HG03045 (cell line): ENCODE measurements at regions not wholly inside any gene's neighbourhood (a gene's known extent, or its start where the extent isn't known, plus 50 kb on each side); places are given as distances from the start of the nearest gene placed in this dataset.

ENCODE experiments used
- ATAC-seq: cut with Tn5 transposase; IDR thresholded peaks from one replicate; pipeline ENCODE4 v1.9.1; 2021; ENCODE audit warnings: mild to moderate bottlenecking, moderate library complexity; ENCODE audit not compliant: unreplicated experiment

DNA sequence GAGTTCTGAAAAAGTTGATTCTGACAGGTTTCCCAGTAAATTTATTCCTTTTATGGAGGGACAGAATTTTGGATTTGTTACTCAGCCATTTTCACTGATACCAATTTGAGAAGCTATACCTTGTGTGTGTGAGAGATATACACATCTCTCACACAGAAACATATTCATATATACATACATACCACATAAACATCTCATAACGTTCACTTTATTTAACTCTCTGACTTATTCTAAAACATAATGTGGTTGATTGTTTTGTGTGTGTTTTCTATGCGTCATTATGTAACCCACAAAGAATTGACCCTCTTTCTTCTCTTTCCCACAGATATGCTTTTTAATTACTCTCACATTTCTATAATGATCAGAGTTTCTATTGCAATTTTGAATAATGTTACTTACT is 570.8 kb upstream of the TLE4 start:
- ATAC-seq: no peak

DNA sequence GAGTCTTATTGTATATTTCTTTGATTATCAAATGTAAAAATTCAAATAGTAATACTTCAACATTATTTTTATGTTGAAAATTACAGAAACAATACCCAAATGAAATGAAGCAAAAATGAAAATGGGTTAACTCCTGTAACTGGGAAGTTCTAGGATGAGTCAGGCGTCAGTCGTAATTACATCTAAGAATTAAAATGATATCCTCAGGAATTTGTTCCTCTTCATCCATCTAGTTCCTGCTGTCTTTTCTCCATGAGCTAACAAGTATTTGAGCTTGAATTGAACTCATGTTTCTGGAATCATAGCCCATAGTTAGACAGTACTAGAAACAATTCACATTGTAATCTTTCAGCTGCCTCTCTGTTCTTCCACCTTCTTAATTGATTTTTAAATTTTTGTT is 568.3 kb upstream of the TLE4 start:
- ATAC-seq: no peak

DNA sequence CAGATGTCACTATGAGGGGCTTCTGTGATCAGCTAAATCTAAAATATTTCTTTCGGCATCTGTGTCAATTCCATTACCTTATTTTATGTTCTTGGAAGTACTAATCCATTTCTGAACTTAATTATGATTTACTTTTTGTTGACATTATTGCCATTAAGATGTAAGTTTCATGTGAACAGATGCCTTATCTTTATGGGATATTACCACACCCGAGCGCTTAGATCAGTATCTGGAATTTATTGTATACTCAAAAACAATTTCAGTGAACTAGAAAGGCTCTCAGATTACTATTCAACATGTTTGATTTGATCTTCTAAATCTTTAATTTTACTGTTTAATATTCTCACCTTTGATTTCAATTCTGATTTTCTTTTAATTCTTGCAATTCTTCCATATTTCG is 567.7 kb upstream of the TLE4 start:
- no peak for ATAC-seq

DNA sequence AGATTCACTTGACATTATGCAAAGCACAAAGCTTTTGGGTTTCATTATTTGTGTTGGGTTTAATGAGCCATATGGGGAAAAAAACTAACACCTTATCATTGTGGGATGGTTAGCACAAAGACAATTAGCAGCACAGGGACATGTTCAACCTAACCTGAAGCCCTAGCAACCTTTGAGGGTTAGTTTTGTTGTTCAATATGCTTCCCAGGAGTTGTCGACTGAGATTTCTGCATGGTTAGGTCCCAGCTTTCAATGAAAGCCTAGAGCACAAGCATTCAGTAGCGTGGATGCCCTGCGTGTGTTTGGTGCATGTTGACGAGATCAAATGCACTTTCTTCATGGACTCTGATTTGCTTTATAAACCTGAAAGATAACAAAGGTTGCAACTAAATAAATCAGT is 565.2 kb upstream of the TLE4 start:
- no peak for ATAC-seq

DNA sequence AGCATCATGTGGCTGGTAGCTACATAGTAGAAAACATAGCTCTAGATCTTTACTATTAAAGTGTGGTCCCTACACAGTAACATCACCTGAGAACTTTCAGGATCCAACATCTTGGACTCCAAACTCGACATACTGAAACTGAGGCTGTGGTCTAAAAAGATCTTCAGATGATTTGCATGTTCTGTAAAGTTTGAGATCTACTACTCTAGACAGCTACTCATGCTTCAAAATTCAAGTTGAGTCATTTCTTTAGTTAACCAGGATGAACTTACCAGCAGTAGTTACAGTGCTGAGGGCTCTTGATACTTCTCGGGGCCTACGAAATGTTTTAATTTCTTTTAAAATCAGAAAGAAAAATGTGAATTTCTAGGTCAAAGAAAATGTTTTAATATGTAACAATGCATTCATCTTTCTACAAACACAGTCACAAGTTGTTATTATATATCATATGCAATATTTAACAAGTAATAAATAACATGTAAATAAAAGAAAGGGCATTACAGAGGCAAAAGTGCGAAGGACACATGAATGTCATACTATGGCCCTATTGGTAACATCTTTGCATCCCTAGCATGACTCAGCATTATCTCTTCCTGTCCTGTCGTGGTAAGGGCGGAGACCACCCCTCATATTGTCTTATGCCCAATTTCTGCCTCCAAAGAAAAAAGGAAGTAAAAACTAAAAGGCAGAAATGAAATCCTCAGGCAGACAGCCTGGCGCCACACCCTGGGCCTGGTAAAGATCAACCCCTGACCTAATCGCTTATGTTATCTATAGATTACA is 563.9 kb upstream of the TLE4 start:
- ATAC-seq: peak; percentile 94

DNA sequence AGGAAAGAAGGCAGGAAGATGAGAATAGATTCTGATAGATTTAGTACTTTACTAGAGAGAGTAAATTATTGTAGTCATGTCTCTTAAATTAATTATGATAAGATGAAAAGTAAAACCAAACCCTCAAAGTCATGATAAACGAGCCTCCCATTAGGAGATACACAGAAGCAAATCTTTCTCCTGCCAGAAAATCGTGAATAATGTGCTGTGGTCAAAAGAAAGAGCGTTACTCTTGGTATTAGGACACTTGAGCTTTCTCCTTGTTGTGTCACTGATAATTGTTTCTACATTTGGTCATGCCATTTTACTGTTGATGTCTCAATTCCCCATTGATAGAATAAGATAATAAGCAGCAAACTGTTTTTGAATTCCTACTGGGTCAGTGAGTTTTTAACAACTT is 562.8 kb upstream of the TLE4 start:
- no peak for ATAC-seq

DNA sequence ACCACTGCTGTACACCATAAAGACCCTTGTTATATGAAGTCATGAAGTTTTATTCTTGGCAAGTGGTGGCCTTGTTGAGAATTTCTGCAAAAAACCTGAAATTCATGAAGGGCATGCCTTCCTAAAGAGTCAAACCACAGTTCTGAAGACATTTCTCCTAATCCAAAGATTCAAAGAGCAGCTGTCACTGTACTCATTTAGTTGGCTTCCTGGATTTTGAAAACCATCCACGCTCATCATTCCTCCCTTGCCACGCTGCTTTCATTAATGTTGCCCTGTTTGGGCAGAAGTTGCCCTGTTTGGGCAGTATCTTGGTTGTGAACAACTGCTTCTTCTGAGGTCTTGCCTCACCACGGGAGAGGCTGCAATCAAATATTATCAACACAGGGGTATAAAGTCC is 560.3 kb upstream of the TLE4 start:
- no peak for ATAC-seq

DNA sequence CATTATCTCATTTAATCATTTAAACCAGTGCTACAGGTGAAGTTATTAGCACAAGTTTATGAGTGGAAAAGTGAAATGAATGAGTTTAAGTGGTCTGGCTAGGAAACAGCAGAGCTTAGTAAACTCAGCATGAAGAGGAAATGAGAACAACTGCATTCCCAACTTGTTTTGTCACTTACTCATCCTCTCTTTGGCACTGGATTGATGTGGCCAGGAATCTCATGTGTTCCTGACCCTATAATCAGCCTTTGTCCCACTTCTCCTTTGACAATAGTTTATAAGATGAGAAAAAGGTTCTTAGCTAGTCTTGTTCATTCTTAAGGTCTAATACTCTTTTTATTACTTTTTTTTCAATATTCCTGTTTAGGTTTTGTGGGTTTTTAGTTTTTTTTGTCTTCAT is 559.2 kb upstream of the TLE4 start:
- ATAC-seq: no peak

DNA sequence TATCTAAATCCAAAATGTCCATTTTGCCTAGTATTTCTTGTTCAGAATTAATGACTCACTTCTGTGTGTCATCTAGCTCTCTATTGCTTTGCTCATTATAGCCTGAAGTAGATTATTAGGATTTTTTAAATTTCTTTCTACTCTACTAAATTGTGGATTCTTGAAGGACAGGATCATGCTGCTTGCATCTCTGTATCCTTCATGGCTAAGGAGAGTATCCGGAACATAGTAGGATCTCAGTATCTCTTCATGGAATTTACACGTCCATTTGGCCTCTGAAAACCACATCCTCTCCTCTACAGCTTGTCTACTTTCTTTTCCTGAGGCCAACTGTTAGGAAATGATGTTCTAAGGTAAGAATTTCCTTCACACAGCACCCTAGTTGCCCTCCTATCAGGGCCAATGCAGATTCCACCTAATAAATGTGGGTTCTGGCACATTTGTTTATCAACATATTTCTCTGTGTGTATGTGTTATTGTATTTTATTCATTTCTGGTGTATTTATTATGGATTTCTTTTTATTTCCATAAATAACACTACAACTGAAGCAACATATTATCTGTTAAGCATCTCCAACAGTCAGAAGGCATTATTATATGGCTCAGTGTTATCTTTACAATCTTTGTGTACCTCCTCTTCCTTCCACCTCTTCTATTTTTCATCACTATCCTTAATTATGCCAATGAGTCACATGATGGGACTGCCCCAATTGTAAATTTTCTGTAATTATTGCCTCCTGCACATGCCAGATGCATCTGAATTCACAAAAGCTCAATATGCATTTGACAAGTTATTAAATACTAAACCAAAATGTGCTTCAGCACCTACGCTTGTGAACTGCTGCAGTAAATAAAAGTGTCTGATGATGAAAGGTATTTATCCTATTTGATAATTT is 557.8 kb upstream of the TLE4 start:
- ATAC-seq: no peak

DNA sequence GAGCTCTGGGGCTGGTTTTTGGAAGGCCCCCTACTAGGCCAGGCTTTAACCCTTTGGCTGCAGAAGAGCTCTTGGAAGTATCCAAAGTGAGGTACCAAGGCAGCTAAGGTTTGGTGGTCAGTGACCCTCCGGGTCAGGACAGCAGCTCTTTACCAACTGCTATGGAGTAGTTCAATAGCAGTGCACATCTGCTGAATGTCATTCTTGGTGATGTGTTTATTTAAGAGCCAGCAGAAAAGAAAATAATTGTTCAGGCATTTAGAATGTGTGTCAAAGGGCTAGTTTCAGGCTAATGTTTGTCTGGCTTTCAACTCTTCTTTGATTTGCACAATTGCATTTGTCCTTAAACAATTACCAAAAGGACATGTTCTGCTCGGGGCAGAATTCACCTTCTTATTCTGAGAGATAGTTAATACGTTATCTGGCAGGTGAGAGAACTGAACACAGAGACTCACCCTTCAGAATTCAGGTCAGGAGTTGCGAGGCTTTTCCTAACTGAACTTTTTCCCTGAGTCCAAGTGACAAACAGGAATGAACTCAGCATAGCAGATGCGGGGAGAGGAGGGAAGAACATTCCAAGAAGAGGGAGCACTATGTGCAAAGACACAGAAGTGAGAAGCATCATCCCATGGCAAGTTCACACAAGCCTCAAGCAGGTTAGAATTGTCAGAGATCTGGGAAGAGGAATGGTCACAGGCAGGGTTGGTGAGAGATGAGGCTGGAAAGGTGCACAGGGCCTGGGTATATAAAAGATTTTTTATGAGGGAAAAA is 556.7 kb upstream of the TLE4 start:
- ATAC-seq: no peak

DNA sequence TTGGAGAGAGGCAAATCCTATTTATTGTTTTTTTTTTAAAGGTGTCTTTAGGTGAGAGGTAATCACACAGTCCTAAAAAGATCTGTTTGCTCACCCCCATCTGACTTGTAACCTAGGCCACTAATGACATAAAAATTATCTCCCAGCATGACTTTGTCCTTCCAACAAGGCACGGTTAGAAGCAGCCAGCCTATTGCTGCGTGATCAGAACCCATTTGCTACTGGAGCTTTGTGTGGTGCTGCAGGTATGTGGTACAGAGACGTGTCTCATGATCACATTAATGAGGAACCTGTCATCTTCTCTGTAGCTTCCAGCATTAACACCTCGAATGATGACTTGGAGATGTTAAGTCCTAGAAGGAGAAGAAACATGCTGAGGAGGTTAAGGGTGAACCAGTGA is 555.8 kb upstream of the TLE4 start:
- no peak for ATAC-seq

DNA sequence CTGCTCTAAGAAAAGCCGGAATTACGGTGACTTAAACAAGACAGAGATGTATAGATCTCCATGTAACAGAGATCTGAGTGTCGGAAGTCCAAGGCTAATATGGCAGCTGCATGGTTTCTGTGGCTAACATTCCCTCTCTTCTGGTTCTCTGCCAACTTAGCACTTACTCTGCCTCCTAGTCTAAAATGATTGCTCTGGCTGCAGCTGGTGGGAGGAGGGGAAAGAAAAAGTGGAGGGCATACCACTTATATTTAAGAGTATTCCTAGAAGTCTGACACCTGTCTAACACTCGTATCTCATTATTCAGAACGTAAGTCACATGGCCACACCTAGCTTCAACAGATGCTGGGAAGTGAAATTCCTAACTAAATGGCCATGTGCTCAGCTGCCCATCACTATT is 551.5 kb upstream of the TLE4 start:
- no peak for ATAC-seq

DNA sequence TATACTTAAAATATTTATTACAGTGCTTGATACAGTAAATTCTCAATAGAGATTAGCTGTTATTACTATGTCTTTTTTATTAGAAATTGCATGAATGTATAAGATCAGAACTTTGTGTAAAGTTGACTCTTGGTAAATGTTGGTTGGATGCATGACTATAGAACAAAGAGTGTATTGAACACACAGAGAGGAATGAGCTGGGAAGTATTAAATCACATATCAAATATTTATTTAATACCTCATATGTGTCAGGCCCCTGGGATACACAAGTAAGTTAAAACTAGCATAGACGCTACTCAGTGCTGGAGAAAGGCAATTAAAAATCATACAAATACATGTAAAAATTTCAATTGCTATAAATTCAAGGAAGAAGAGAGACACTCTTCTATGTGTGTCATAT is 550.7 kb upstream of the TLE4 start:
- no peak for ATAC-seq

DNA sequence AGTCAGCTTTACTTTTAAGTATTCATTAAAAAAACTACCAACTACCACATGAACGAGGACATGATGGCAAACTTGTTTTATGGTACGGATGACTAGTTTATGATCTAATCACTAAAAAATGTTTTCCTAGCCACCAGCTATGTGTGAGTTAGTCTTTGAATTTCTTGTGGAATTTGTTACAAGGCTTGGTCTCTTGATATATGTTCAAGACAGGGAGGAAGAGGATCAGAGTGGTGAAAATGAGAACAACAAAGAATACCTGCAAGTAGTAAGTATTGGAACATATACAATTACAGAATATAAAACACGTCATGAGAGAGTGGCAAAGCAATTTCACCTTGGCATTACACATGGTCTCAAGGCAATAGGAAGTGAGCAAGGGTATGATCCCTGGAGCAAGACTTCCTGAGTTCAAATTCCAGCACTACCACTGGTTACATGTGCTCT is 548.6 kb upstream of the TLE4 start:
- no peak for ATAC-seq

DNA sequence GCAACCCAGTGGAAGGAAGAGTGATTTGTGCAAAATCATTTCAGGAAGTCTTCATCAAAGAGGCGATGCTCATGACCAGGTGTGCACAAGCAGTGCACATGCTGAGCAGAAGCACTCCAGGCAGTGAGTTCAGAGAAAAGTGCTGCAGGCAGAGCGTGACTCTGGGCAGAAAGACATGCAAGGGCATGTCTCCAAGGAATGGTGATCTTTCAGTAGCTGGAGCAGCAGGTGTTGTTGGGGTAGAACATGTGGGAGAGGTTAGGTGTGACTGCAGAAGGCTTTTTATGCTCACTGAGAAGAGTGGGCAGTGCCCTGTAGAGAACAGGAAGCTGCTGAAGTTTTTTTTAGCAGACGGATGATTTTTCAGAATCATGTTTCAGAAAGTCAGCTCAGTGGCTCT is 545.4 kb upstream of the TLE4 start:
- no peak for ATAC-seq

DNA sequence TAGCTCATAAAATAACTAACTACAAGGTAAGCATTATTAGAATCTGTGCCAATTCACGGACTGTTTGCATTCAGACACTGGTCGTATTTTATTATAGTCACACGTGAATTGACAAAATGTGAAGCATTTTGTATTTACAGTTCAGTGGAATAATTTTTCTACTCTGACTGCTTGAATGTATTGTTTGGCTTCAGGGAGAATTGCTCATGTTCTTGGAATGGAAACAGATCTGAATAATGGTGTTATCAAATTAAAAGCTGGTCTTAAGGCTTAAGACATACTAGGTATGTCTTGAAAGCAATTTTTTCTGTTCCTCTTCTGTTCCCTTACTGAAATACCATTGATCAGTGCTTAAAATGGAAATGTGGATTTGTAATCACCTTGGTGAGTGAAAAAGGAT is 543.7 kb upstream of the TLE4 start:
- ATAC-seq: no peak

DNA sequence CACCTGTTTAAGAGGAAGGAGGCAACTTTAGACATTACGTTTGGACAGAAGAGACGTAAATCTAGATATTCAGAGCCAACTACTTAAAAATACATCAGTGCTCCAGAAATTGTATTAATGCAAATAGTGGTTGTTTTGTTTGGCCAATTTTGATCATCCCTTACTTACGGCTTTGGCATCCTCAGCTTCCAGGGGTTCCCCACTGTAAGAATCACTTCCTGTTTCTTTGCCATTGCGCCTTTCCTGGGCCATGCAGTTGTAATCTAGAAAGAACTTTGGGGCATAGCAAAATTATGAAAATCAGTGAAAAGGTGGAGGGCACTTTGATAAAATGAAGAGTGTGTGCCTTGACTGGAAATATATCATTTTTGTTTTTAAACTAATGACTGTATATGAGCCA is 537.2 kb upstream of the TLE4 start:
- no peak for ATAC-seq

DNA sequence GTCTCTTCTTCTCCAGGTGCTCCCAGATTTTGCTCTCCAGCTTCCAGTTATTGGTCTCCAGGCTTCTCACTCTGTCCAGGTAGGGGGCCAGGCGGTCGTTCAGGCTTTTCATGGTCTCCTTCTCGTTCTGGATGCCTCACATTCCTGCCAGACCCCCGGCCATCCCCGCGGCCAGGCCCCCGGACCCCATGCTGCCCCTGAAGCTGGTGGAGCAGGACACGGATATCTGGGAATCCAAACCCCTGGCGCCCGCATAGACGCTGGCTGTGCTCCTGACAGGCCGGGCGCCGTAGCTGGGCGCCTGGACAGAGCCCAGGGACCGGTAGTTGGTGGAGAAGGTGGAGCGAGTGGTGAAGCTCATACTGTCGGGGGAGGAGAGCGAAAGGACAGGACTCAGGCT is 534.4 kb upstream of the TLE4 start:
- no peak for ATAC-seq

DNA sequence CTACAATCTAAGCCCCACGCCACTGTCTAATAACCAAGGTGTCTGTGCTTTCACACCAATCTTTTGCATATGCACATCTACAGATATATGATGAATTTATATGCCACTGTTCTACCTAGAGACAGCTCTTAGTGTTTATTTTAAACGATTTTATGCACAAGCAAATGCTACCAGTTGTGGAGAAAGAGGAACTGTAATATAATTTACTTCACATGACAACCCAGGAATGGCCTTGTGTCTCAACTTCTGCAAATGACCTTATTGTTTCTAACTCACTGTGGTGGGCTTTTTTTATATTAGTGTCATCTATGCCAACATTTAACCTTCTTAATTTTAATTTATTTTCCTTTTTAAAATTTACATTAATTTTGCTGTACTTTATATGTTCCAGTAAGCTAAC is 531.1 kb upstream of the TLE4 start:
- no peak for ATAC-seq

DNA sequence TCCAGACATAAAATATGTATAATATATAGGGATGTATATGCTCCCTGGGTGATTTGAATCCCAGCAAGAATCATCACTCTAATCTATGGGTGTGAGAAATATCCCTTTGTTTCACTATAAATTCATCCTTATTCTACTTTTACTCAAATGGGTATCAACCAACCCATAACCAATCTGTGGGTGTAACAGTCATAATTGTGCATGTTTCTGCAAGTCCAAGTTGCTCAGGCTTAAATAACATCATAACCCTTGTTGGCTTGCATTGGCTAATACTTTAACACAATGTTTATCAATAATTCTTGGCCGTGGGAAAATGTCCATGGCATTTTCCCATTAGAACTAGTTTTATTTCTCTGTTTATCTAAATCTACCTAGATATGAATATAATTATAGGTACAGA is 530.5 kb upstream of the TLE4 start:
- no peak for ATAC-seq

DNA sequence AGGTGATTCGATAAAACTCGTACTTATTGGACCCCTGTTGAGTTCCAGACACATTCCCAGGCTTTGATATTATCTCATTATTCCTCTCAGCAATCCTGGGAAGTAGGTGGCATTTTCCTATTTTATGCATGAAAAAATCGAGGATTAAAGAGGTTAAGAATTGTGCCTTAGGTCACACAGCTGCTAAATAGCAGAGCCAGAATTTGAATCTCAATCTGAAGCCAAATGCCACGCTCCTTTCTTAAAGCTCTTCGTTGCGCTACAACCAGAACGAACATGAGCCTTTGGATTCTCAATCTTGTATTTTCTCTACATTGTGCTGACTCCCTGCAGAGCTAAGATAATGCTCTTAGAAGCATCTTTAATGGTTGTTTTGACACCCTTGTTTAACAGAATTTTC is 527.8 kb upstream of the TLE4 start:
- ATAC-seq: no peak

DNA sequence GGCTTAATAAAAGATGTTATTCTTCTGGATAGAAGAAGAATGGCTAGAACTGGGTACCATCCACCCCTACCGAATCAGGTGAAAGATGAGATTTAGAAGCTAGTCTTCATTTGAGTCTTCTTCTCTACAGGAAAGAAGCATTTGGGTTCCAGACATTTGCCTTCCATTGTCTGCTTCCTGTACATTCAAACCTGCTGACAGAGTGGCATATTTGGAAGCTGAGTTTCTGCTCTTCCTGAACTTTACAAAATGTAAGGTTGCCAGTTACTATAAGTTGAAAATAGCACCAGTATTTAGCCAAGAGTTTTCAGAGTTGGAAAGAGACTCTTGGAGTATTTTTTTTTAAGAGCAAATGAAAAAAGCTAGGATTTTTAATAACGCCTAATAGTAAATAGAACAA is 525.4 kb upstream of the TLE4 start:
- no peak for ATAC-seq
